ENCODE measurements at regions not wholly inside any gene's neighbourhood (a gene's known extent, or its start where the extent isn't known, plus 50 kb on each side); places are given as distances from the start of the nearest gene placed in this dataset.

GRCh38 chr13:73672492-73672891 lies 461.7 kb downstream of the KLF12 start:
- TF ChIP-seq CTCF (IDR thresholded peaks at IDR 0.05) = no peak
- no peak for TF ChIP-seq EP300 (IDR thresholded peaks at IDR 0.05)
- no peak for TF ChIP-seq POLR2A (IDR thresholded peaks at IDR 0.05)
